IPS DF 4.7 (cell line): ENCODE measurements at regions not wholly inside any gene's neighbourhood (a gene's known extent, or its start where the extent isn't known, plus 50 kb on each side); places are given as distances from the start of the nearest gene placed in this dataset.
"Not testable (repeated sequence)": the region's sequence is repeated elsewhere in the genome, so short reads cannot be mapped to it uniquely, and the experiment has no call there.

Experiments used
- DNase-seq: peaks from one replicate; pipeline ENCODE4 v3.0.0-alpha.2; 2013; ENCODE audit warnings: low spot score; ENCODE audit errors: extremely low read depth

DNA sequence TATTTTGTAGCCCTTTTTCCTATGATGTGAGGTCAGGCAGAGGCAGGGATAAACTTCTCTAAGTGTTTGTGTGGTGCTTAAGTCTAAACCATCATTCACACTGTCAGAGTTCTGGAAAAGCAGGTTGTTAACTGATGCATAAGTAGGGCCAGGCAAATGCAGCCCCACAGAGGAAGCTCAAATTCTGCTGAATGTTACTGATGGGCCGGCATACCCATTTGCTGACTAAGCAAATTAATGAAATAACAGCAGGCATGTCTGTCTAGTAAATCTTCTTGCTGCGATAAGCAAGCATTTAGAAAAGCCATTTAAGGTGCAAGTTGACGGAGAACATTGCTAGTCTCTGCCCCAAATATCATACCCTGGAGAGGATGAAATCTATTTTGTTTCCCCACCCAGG, 523.2 kb upstream of the CCDC196 start:
- DNase-seq = no peak

DNA sequence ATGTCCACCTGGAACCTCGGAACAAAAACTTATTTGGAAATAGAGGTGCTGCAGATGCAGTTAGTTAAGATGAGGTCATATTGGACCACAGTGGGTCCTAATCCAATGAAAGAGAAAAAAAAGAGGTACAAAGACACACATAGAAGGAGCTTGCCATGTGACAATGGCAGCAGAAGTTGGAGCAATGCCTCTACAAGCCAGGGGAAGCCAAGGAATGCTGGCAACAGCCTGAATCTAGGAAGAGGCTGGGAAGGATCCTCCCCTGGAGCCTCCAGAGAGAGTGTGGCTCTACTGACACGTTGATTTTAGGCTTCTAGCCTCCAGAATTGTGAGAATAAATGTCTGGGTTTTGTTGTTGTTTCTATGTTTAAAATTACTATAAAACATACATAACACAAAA, 521.8 kb upstream of the CCDC196 start:
- DNase-seq = no peak

DNA sequence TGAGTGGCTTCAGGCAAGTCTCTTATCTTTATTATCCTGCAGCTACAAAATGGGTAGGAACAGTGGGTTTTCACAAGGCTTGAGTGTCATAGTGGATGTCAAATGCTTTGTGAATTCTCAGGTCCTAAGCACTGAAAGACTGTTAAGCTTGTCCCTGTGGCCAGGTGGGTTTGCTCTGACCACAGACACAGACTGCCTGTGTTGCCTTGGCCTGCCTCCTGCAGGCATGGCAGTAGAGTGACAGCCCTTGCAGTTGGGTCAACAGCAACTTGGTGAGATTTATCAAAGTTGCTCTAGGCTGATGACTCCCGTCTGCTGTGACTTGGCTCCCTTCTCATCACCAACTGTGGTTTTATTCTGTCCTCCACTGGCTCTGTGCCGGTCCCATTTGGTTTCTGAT, 520.0 kb upstream of the CCDC196 start:
- no peak for DNase-seq

DNA sequence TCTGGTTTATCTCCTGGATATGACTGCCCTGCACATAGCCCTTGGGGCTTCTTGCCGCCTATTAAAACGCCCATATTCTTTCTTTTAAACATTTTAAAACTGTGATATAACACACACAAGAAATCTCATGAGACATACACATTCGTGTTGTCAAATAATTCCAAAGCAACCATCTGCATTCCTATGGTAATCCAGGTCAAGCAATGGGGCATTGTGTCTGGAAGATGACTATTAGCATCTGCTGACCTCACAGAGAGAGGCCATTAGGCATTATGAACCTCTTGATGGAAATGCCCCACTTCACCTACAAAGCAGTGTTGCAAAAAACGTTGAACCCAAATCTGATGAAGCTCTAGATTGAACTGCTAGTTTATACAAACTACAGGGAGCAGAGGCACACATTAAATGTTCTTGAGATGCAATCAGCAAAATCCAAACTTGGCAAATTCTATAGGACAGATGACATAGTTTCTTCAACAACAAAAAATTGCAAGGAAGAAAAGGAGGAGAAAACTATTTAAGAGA, 513.8 kb upstream of the CCDC196 start:
- DNase-seq = no peak

DNA sequence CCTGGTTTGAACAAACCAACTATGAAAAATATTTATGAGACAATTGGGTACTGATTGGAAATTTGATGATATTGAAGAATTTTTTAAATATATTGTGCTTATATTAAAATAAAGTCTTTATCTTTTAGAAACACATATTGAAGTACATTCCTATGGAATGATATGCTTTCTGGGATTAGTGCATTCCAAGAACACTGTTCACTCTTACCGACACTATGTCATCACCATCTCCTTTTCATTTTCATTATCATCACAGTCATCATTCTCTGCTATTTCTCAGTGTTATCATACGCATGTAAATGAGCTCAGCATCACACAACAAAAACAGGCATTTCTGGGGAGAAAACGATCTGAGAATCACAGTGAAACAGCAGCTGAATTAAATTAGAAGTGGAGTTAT, 513.3 kb upstream of the CCDC196 start:
- DNase-seq = no peak

DNA sequence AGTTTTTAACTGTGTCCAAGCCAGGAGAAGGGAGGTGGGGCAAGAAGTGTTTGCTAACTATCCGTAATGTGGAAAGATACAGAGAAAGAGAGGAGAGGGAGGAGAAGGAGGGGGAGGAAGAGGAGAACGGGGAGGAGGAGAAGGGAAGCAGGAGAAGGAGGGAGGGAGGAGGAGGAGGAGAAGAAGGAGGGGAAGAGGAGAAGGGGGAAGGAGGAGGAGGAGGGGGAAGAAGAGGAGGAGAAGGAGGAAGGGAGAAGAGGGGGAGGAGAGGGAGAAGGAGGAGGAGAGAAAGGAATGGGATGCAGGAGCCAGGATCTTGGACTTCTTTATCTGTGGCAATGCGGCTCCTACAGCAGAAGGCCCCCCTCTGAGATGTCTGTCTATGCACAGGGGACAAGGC, 510.3 kb upstream of the CCDC196 start:
- DNase-seq = no peak

DNA sequence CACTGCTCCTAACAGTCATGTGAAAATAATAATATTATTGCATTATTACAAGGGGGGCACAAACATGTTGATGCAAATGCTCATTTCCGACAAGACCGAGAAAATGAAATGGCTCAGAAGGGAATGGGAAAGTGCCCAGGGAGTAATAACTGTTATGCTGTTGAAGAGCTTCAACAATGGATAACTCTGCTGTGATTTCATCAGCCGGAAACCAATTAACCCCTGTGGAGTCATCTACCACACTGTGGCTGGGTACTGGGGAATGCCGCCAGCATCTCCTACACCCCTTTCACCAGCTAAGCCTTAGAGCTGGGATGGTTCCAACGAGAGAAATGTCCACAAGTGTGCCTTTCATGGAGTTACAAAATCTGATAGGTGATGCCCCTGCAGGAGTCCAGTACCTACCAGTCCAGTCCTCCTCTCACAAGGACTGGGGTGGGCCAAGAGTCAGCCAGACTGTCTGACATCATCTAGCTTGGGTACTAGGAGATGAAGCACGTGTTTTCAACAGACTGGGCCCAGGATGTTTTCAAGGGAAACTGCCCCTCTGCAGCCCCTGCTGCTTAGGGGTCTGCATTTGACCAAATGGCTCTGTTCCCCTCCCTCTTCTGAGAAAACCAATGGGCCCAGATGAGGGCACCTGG, 509.3 kb upstream of the CCDC196 start:
- DNase-seq = no peak

DNA sequence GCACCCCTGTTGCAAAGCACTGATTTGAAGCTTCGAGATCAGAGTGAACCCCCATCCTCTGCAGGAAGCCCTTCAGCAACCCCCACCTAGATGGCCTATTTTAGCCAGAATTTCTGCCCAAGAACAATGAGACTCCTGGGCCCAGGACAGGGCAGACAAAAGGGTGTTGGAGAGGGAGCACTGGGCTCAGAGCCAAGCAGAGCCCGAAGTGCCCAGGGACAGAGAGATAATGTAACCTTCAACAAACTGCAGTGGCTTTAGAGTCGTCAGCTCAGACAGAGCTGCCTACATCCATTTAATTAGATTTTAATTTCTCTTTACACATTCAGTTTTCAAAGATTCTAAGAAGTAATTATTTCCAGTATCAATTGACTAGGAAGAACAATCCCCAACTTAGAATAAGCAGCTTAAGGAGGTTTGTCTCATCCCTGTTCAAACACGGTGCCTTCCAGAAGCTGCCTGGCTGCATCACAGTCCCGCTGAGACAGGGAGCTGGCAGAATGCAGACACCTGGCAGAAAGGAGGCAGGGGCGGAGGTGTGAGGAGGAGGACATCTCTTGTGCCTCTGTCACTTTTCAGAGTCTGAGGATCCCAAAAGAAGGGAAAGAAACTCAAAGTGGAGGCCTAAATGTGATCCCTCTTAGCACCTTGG, 504.9 kb upstream of the CCDC196 start:
- no peak for DNase-seq

DNA sequence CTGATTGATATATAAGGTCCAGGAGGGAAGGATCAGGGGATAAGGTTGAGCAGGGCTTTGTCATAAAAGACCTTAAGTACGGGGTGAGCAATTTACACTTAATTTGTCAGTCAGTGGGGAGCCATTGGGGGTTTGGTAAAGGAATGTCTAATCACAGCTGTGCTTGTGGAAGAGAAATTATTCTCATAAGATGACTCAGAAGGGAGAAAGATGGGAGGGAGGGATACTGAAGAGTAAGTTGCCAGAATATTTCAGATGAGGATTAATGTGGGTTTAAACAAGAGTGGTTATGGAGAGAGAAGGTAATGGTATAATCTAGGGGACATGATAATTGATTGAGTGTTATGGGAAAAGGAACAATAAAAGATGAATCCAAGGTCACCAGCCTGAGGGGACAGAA, 500.1 kb upstream of the CCDC196 start:
- no peak for DNase-seq

DNA sequence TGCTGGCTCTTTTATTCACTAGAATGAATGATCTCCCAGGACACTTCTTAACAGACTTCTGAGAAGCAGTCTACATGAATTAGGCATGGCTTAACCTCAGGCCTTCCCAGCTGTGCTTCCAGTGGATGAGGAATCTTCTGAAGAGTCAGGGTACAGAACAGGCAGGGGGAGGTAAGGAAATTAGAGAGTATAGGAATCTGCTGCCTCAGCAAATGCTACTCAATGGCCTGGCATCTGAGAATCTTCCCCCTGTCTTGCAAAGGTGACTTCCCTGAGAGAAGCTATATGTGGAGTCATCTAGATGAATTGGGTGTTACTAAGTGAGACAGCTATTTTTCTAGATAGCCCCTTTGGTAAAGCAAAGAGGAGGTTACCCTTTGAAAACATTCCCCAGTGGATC, 496.2 kb upstream of the CCDC196 start:
- no peak for DNase-seq

DNA sequence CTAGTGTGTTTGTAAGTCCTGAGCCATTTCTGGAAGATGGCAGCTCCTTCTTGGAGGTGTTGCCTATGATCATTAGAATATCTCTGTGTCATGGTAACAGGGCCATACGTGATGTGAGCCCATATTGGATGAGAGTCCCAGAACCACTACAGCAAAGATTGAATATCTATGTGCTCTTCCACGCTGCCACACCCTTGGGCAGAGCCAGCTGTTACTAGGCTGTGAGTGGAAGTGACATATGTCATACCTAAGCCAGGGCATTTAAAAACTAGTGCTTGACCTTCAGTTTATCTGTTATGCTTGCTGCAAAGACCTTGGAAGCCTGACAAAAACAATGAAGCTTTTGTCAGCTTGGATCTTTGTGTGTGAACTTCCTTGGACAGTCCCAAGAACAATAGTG, 495.1 kb upstream of the CCDC196 start:
- DNase-seq = no peak

DNA sequence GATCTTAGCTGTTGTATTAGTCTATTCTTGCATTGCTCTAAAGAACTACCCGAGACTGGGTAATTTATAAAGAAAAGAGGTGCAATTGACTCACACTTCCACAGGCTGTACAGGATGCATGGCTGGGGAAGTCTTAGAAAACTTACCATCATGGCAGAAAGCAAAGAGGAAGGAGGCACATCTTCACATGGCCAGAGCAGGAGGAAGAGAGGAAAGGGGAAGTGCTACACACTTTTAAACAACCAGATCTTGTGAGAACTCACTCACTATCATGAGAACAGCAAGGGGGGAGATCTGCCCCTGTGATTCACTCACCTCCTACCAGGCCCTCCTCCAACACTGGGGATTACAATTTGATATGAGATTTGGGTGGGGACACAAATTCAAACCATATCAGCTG, 494.2 kb upstream of the CCDC196 start:
- DNase-seq = not testable (repeated sequence)

DNA sequence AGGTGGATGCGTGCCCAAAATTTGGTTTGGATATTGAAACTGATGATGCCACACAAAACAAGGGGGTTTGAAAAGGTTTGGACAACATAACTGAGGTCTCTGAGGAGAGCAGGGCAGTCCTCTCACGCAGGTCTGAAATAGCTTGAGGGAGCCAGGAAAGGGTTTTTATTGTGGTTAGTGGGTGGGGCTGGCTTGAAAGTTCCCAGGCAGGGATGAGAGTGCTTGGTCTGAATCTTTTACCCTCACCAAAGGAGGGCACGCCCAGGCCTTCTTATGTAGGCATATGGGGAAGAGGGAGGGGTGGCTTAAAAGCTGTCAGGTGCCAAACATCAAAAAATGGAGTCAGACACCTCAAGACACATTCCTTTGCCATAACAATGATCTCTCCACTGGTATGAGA, 493.1 kb upstream of the CCDC196 start:
- no peak for DNase-seq

DNA sequence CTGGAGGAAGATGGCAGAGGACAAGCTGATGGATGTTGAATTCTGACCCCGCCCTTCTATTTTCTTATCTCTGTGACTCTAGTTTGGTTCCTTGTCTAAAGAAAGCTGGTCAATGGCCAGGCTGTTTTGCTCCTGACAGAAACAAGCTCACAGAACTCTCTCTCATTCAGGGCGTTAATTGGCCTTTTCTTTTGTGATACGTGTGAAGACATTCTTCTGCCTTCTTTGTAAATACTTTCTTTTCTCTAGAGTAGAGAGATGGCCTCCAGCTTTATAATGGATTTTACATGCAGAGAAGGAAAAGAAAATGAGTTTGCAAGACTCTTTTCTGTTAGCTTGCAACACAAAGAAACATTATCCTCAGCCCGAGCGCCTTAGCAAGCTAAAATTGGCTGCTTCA, 492.2 kb upstream of the CCDC196 start:
- DNase-seq = no peak

DNA sequence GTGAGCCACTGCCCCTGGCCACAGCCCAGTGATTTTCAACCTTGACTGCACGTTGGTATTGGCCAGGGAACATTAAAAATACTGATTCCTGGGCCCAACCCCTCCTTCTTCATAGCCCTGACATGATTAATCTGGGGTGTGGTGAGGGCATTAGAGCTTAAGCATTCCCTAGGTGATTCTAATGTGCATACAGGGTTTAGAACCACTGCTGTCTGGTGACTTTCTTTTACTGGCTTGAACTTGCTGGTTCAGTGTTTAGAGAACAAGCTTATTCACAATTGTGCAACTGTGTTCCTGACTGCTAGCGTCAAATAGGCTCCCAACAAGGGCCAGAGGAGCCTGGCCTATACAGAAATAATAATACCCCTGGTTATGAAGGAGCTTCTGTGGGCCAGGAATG, 488.8 kb upstream of the CCDC196 start:
- no peak for DNase-seq

DNA sequence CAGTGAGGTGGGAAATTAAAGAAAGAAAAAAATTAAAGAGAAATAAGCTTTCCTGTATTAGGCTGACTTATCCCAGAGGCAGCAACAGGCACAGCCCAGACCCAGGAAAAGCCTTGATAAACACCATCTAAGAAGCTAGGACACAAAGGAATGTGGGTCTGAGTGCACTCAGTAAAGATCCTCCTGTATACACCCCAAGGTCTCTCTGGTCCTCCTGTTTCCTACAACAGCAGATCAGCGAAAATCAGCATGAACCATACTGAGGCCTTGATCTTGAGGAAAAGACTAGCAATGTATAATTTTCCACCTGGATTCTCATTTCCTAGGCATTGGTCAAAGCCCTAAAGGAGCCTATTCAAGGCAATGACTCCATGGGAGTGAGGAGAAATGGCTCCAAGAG, 486.3 kb upstream of the CCDC196 start:
- no peak for DNase-seq

DNA sequence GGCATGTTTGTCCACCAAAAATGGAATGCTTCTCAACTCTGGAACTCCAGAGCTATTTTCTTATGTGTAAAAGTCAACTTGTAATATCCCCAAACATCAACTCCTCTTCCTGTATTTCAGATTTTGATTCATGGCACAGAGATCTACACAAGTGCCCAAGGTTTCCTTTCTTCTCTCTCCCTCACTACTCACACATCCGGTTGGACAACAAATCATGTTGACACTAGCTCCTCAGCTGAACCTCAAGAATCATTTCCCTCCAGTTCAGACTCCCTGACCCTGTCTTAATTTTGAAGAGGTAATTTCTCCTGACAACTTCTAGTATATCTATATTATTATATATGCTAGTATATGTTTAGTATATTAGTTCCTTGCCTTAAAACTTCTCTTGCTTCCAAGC, 485.4 kb upstream of the CCDC196 start:
- no peak for DNase-seq

DNA sequence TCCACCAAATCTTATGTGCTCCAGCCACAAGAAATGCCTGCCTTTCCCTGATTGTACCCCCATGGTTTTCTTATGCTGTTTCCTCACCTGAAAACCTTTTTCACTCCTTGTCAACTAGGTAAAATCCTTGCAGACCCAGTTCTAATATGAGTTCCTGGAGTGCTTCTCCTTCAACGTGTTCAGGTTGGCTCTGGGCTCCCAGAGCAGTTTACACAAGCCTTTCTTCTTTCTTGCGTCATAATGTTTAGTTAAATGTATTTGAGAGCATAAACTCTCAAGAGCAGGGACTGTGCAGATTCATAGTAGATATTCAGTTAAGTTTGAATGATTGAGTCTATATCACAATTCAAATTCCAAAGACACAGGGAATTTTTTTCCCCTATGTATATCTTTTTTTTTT, 484.8 kb upstream of the CCDC196 start:
- DNase-seq = no peak

DNA sequence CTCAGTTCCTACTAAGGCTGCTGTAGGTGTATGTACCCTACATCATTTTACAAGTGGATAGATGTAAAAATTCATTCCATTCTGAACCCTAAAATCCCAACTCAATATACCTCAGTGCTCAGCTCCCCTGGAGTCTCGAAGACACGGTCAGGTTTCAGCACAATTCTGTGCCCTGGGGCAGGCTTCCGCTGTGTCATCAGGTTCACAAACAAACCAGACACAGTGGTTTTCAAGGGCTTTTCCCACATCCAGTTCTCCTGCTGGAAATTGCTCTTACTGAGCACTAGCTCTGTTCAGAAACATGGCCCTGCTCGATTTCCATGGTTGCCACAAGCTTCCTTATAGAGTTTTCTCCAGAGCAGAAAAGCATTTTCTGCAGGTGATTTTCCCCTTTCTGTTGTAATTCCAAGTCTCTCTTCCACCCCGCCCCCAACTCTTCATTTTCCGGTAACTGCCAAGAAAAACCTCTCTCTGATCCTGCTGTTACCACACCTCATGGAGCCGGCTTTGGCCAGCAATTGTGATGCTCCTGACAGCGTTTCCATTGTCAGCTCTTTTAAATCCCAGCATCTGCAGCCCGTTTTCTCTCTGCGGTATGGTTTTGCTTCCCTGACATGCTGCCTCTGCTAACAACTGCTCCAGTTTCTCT, 483.0 kb upstream of the CCDC196 start:
- DNase-seq = no peak

DNA sequence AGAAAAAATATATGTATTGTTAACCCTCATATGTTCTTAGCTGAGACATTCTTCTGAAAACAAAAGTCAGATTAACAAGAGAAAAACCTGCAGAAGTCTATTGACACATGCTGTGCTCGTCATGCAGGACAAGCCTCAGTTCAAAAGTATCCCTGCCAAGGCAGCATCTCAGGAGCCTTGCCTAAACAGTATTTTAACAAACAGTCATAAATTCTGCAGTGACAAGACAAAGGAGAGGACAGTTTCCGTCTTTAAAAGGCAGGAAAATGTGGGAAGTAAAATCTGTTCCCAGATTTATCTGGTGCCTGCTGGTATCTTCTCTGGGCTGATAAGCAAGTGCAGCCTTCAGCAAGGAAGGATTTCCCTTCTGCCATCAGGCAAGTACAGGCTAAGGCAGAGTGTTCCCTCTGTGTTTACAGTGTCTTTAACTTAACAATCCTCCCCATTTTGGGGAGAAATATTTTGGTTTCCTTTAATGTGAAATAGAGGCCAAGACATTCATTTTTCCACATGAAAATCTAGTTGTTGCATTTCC, 480.2 kb upstream of the CCDC196 start:
- DNase-seq = no peak

DNA sequence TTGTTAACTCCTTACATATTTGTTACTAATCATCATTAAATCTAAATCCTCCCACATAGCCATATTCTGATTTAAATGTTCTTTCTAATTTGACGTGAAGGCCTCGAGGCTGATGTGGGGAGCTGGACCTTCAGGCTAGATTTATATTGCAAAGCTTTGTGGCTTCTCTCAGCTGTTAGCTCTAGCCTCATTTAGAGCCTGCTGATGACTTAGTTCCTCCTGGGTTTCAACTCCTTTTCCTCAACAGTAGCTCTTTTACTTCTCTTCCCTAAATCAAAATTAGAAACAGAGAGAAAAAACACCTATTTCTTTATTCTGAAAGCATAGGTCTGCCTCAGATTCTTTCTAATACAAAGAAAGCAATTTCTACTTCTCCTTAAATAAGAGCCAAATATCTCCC, 477.5 kb upstream of the CCDC196 start:
- no peak for DNase-seq

DNA sequence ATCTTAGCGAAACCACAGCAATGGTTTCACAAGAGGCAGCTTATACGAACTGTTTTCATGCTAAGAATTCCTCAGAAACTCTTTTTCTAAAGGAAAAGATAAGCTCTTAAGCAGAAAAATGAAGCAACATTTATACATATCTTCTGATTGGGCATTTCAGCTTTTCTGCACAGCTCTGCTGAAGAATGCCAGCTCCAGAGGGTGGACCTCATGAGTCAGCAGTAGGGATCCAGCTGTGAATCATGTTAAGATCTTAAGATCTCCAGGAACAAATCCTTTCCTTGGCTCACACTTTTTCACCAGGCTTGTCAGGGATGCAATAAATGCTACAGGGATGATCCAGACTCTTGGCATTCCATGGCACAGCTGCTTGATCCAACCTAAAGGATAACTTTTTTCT, 477.1 kb upstream of the CCDC196 start:
- DNase-seq = no peak

DNA sequence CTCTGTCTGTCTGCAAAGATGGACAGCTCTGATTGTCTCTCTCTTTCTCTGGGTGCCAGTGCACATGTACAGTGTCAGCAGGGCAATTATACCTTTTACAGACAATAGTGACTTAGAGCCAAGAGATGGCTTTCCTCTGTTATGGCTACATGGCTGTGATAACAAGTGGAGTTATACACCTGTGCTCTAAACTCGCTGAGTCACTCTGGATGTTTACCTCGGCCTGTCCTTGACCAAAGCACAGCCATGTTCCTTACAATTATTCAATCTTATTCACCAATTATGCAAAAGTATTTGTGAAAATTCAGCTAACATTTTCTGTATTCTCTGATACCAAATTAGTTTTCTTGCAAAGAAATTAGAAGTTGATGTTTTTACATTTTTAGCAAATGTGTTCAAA, 475.5 kb upstream of the CCDC196 start:
- no peak for DNase-seq
